ENCODE measurements at regions not wholly inside any gene's neighbourhood (a gene's known extent, or its start where the extent isn't known, plus 50 kb on each side); places are given as distances from the start of the nearest gene placed in this dataset.

DNA sequence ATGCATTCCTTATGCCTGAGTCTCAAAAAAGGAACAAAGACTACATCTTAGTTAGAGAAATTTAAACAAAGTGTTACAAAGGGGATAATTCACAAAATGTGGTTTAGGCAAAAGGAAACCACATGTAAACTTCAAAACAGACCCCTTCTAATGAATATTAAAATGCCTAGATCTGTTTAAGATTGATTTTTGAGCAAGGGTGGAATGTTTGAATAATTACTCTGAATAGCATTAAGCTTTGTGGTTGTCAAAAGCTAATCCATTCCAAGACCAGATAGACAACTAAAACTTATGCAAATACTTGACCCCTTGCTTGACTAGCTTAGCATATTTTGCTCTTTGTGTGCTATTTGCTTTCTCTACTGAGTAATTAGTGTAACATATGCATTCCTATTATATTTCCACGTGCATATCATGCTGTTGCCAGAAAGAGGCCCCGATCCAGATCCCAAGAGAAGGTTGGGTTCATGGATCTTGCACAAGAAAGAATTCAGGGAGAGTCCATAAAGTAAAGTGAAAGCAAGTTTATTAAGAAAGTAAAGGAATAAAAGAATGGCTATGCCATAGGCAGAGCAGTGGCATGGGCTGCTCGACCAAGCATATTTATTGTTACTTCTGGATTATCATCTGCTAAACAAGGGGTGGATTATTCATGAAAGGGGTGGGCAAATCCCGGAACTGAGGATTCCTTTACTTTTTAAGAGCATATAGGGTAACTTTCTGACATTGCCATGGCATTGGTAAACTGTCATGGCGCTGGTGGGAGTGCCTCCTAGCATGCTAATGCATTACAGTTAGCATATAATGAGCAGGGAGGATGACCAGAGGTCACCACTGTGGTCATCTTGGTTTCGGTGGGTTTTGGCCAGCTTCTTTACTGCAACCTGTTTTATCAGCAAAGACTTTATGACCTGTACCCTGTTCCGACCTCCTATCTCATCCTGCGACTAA, 1193.4 kb upstream of the EYS start:
- no peak for DNase-seq

DNA sequence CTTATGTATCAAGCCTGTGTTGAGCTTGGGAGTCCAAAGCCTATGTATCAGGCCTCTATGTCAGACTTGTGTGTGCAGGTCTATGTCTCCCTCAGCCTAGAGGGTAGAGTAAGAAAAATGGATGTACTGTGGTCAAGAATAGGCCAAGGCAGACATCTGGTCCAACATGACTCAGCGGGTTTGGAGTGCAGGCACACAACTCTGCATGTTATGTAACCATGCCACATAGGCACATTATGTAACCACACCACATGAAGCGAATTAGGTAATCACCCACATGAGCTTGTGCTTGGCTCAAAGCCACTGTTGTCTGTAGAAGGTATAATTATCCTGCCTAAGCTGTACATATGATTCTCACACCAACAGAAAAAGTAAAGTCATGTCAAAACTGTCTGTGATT, 1190.5 kb upstream of the EYS start:
- no peak for DNase-seq

DNA sequence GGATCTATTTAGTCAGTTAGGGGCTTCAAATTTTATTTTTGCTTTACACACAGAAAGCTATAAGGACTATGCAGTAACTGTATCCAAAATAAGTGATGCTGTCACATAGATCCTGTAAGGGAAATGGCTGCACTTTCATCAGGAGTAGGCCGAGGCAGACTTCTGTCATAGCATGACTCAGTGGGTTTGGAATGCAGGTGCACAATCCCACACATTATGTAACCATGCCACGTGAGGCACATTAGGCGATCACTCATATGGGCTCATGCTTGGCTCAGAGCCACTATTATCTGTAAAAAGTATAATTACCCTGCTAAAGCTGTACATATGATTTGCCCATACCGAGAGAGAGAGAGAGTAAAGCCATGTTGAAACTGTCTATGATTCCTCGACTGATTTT, 1189.4 kb upstream of the EYS start:
- no peak for DNase-seq

GRCh38 chr6:66883453-66883852, 1176.4 kb upstream of the EYS start:
- DNase-seq: no peak

GRCh38 chr6:66866801-66867200, 1159.8 kb upstream of the EYS start:
- no peak for DNase-seq

DNA sequence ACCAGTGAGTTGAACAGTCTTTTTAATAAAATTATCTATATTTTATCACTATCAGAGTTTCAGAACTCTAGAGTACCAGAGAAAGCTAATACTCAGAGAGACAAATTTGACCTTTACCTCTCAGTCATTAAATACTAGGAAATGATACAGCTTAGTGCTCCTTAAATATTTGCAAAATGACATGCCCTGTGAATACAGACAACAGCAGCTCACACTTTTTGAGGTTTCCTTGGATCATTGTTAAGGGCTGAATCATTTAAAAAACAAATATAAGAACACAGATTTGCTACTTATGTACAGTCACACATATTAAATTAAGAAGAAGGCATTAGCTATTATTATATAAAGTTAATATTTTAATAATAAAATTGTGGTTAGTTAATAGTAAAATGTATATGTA, 1158.7 kb upstream of the EYS start:
- DNase-seq: no peak

DNA sequence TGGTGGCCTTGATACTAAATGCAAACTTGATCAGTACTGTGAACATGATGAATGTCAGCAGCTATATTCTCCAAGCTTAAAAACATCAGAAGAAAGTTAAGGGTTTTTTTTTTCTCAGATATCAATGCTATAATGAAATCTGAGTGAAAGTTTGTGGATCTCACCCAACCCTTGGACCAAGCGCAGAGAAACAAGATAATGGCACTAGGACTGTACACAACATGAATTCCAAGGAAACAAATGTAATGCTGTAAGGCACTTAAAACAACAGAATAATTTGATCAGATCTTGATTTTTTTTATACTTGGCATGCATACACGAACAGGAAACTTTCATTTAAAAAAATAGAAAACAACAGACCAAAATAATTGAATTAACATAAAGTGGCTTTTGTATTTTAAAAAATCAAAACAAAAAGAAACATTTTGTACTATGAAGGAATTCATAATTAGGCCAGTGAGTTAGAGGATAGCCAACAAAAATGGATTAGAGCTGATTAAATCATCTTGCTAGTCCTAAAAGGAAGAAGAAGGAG, 1154.0 kb upstream of the EYS start:
- no peak for DNase-seq

DNA sequence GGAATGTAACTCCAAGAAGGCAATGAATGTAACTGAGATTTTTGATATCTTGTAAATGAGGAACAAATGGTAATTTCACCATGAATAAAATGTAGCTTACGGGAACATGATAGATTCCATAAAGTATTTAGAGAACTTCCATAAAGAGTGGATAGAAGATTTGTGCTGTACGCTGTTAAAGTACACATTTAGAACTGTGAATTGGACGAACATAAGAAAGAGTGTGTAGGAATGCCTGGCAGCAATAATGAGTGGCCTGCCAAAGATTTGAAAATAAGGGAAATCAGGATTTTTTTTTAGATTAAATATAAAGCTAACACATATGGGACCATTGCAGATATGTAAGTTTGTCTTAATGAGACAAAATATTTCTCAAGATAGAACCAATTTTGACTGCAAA, 1153.3 kb upstream of the EYS start:
- no peak for DNase-seq

DNA sequence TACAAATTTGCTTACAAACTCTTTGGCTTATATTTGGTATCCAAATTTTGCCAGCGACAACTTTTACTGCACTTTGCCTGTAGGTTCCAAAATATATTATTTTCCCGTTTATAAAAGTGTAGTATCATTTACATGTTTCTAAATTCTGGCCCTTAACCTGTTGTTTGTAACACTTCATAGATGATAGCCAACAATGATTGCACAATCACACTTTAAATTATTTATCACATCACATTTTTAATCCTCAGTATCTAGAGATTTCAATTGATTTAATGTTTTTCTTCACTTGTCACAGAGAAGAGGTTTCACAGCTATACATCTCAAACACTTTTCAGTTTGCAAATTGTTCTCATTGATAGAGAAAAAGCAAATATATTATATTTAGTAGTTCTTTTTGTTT, 1151.2 kb upstream of the EYS start:
- no peak for DNase-seq

DNA sequence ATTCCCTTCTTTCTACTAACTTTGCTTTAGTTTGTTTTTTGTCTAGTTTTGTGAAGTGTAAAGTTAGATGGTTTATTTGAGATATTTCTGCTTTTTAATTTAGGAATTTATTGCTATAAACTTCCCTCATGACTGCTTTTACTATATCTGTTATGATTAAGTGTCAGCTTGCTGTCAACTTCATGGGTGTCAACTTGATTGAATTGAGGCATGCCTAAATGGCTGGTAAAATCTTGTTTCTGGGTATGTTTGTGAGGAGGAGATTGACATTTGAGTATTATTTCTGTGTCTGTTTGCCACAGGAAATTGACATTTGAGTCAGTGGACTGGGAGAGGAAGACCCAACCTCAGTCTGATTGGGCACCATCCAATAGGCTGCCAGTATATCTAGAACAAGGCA, 1147.0 kb upstream of the EYS start:
- no peak for DNase-seq

DNA sequence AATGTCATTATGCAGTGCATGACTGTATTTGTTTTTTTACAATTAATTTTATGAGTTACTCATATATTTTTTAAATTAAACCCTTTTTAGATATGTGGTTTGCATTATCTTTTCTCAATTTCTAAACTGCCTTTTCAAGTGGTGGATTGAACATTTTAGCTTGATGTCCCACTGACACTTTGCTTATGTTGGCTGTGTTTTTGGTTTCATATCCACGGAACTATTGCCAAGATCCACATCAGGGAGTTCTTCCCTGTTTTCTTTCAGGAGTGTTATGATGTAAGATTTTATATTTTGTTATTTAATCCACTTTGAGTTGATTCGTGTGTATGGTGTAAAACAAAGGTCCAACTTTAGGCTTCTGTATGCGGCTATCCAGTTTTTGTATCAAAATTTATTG, 1144.9 kb upstream of the EYS start:
- no peak for DNase-seq

GRCh38 chr6:66849843-66850242, 1142.8 kb upstream of the EYS start:
- no peak for DNase-seq

- no peak for DNase-seq
Observed at GRCh38 chr6:66848244-66848953, 1141.4 kb upstream of the EYS start.

DNA sequence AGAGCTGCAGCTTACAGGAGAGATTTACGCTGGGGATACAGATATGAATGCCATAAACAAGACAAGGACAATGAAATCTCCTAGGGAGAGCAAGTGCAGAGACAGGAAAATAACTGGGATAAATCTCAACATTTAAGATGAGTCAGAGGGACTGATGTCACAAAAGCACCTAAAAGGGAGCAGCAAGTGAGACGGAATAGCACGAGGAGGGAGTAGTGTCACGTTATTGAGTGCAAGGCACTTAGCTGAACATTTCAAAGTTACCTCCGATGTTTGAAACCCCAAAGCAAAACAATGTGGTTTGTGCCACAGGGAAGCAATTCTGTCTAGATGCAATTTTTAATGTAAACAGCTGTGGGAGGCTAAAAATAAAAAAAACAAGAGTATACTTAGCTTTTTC, 1131.7 kb upstream of the EYS start:
- DNase-seq: no peak

GRCh38 chr6:66825539-66825938, 1118.5 kb upstream of the EYS start:
- no peak for DNase-seq

DNA sequence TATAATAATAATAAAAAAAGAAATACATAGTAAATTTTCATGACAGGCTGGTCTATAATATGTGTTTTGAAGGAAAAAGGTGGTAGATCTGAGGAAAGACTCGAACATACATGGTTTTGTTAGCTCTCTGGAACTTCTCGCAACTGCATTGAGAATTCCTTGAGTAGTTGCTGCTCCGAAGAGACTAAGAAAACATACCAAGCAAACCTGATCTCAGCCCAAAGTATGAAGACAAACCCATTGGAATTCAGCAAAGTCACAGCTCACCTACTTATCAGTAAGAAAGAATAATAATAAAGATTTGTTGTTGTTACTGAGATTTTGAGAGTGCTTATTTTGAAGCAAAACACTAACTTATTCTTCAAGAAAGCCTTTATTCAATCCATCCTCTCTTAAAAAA, 1107.1 kb upstream of the EYS start:
- DNase-seq: no peak

GRCh38 chr6:66808771-66809170, 1101.7 kb upstream of the EYS start:
- no peak for DNase-seq

GRCh38 chr6:66796987-66797386, 1090.0 kb upstream of the EYS start:
- no peak for DNase-seq

DNA sequence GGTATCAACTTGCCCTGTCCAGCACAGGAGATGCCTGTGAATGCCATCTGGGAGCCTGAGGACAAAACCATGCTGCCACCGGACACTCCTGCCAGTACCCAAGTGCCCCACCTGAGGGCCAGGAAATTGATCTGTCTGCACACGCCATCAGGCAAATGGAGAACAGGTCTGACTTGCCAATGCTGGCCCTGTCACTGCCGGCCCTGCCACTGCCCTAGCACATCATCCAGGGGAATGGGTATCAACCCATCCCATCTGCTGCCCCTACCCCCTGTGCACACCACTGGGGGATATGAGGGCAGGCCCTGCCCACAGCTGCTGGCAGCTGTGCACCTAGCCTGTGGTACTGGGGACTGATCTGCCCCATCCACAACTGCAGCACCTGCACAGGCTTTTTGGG, 1081.6 kb upstream of the EYS start:
- no peak for DNase-seq

- peak; percentile 64 for DNase-seq
Observed at GRCh38 chr6:66772800-66773199, 1065.8 kb upstream of the EYS start.

DNA sequence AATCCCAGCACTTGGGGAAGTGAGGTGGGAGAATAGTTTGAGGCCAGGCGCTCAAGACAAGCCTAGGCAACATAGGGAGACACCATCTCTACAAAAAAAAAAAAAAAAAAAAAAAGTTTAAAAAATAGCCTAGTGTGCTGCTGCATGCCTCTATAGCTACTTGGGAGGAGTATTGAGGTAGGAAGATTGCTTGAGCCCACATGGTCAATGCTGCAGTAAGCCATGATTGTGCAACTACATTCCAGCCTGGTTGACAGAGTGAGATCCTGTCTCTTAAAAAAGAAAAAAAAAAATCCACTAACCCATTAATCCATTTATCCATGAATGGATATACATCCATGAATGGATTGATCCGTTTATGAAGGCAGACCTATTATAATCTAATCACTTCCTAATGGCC, 1064.6 kb upstream of the EYS start:
- DNase-seq: no peak

GRCh38 chr6:66751630-66752029, 1044.6 kb upstream of the EYS start:
- no peak for DNase-seq

- DNase-seq: no peak
Observed at GRCh38 chr6:66740346-66740745, 1033.3 kb upstream of the EYS start.
